GM12872 (cell line): ENCODE measurements at regions not wholly inside any gene's neighbourhood (a gene's known extent, or its start where the extent isn't known, plus 50 kb on each side); places are given as distances from the start of the nearest gene placed in this dataset.

Experiments used
- TF ChIP-seq, protein P1 (sequence below): IDR thresholded peaks from 3 replicates; pipeline ENCODE4 v1.5.1; 2011; ENCODE audit warnings: low read depth, mild to moderate bottlenecking, low read length, moderate library complexity; ENCODE audit not compliant: insufficient read depth

DNA sequence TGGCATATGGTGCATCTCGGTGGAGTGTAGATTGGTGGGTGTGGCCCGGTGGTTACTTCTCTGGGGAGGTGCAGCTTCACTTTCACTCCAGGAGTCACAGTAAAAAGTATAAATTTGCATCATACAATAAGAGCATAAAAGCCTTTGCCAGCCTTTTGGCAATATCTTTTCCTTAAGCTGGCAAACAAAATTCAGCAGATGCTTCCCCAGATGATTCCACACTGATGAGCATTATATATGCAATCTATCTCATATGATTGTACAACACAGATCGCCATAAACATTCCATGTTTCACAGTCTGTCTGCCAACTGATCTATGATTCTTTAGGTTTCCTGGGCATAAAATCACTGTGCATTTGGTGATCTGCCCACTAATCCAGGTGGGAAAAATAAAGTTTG, 120.2 kb upstream of the ALCAM start:
- TF ChIP-seq, protein P1, sequence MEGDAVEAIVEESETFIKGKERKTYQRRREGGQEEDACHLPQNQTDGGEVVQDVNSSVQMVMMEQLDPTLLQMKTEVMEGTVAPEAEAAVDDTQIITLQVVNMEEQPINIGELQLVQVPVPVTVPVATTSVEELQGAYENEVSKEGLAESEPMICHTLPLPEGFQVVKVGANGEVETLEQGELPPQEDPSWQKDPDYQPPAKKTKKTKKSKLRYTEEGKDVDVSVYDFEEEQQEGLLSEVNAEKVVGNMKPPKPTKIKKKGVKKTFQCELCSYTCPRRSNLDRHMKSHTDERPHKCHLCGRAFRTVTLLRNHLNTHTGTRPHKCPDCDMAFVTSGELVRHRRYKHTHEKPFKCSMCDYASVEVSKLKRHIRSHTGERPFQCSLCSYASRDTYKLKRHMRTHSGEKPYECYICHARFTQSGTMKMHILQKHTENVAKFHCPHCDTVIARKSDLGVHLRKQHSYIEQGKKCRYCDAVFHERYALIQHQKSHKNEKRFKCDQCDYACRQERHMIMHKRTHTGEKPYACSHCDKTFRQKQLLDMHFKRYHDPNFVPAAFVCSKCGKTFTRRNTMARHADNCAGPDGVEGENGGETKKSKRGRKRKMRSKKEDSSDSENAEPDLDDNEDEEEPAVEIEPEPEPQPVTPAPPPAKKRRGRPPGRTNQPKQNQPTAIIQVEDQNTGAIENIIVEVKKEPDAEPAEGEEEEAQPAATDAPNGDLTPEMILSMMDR: no peak

DNA sequence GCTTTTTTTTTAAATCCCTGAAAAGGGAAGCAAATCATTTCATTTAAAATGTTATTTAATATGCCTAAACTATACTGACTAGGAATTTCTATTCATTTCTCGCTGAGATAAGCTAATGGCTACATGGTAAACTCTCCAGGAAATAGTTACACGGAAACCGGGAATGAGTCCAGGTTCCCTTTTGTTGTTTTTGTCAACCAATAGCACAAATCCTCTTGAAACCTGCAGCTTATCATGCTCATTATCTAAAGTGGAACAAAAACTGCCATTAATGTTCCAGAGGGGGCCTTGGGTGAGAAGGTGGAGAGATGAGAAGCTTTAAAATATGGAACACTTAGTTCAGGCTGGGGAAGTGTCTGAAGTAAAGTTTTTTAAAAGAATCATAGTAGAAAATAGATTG, 113.5 kb upstream of the ALCAM start:
- TF ChIP-seq, protein P1: no peak

DNA sequence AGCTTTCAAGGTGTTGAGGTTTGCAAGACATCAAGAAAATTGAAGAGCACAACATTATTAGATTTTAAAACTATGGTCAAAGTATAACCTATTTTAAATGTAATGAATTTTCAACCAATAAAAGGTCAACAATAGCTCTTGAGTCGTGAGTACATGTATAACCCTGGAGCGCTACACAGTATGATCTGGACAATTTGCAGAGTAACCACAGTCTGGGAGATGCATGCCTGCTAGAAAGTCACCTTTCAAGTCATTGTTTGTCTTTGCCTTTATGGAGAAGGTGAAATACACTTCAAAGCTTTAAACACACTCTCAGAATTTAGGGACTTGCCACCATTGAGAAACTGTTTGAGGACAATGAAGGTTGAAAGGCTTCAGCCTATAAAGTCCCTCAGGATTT, 112.6 kb upstream of the ALCAM start:
- TF ChIP-seq, protein P1: no peak

DNA sequence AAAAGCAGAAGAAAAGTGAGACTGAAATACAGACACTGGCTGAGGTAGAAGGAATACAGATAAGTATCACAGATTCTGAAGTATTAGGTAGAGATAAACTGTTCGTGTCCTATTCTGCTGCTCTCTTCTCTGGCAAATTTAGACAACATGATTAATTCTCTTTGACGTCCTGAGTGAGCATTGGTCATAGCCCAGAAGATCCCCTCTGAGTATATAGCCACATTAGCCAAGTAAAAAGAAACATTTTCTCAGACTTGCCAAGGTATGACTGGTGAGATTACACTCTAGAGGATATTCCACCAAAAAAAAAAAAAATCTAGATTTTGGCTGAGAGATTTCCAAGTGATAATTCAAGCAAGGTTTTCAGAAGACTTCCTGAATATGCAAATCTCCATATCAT, 111.4 kb upstream of the ALCAM start:
- TF ChIP-seq, protein P1: no peak

DNA sequence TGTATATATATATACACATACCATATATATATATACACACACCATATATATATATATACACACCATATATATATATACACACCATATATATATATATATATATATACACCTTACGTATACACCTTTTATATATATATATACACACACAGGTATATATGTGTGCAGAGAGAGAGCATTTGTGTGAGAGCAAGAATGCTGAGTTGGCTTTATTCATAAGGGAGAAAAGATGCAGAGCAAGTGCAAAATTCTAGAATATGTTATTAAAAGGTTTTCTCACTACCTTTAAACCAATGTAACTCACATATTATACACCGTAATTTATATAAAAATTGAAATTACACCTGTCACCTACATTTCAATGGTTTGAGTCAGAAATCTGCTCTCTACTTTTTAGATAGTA, 107.2 kb upstream of the ALCAM start:
- TF ChIP-seq, protein P1: no peak

DNA sequence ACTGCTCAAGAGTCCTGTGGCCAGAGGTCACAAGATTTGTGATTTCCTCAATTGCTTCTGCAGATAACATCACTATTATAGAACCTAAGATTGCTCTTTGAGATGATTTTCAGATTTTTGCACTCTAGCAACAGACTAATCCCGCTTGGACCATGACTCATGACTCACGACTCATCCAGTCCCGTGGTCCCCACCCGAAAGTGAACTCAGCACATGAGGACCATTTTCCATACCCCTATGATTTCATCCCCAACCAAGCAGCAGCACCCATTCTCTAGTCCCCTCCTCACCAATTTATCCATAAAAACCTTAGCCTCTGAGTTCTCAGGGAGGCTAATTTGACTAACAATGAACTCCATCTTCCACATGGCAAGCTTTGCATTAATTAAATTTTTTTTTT, 106.3 kb upstream of the ALCAM start:
- TF ChIP-seq, protein P1: no peak

DNA sequence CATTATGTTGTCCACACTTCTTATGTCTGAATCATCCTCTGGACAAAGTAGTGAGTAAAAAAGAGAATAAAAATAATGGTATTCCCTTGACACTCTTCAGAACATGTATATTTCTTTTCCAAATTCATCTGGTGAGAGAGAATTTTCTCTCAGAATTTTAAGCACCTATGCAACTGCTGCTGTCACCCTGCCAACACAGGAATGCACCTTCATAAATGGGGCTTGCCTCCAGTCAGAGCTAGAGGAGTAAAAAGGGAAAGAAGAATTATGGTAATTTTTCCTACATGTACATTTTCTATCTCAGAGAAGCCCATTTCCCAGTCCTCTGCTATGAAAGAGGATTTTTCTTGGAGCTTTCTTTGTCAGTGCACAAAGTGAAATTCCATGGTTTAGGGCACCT, 92.2 kb upstream of the ALCAM start:
- TF ChIP-seq, protein P1: no peak

DNA sequence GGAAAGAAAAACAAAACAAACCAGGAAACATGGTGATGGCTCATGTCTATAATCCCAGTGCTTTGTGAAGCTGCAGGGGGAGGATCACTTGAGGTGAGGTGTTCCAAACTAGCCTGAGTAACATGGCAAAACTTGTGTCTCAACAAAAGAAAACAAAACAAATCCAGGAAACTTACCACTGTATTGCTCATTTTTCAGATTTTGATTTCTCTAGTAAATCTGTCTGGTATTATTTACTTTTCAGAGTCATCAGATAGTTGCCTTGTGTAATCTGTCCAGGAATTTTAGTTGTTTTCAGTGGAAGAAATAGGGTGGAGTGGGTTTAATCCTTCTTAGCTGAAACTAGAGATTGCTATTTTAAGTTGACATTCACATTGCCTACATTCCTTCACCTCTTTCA, 91.8 kb upstream of the ALCAM start:
- TF ChIP-seq, protein P1: no peak
